Esophagus muscularis mucosa (tissue), 4 donors: ENCODE measurements at regions not wholly inside any gene's neighbourhood (a gene's known extent, or its start where the extent isn't known, plus 50 kb on each side); places are given as distances from the start of the nearest gene placed in this dataset.

ENCODE experiments used
- EP300 ChIP-seq: sonication (generic); formaldehyde crosslinking; IDR thresholded peaks from one replicate; pipeline ENCODE4 v1.6.1; 2017; ENCODE audit warnings: antibody characterized with exemption
- POLR2AphosphoS5 ChIP-seq, 2 donors: sonication (generic); formaldehyde crosslinking; IDR thresholded peaks; one replicate each; pipeline ENCODE4 v1.6.1; 2017; ENCODE audit warnings: antibody characterized with exemption in 2 of 2
- TF ChIP-seq, protein P1 (sequence below), 3 experiments: fragments of 200-600 bp in 2 of 3; fragments of 450-650 bp in 1 of 3; sonication (generic) in 2 of 3; IDR thresholded peaks; one replicate each; pipeline ENCODE4 v1.5.1; 2017 to 2019; ENCODE audit warnings: antibody characterized with exemption in 3 of 3, mild to moderate bottlenecking in 2 of 3, moderate library complexity in 1 of 3

DNA sequence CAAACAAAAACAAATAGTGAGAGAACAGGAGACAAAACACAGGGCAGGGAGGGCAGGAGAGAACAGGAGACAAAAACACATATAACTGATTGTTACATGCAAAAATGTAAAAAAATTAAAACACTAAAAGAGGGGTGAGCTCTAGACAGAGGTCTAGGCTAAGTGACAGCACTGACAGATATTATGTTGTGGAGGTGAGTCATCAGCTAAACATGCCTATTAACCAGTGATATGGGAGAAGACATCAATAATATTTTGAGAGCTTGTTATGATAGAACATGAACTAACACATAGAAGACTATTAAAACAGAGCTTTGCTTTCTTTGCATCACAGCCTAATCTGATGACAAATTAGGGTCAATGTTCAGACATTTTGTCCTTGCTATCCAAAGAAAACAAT, 972.7 kb downstream of the PRIM2 start:
- TF ChIP-seq, protein P1, sequence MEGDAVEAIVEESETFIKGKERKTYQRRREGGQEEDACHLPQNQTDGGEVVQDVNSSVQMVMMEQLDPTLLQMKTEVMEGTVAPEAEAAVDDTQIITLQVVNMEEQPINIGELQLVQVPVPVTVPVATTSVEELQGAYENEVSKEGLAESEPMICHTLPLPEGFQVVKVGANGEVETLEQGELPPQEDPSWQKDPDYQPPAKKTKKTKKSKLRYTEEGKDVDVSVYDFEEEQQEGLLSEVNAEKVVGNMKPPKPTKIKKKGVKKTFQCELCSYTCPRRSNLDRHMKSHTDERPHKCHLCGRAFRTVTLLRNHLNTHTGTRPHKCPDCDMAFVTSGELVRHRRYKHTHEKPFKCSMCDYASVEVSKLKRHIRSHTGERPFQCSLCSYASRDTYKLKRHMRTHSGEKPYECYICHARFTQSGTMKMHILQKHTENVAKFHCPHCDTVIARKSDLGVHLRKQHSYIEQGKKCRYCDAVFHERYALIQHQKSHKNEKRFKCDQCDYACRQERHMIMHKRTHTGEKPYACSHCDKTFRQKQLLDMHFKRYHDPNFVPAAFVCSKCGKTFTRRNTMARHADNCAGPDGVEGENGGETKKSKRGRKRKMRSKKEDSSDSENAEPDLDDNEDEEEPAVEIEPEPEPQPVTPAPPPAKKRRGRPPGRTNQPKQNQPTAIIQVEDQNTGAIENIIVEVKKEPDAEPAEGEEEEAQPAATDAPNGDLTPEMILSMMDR (IDR thresholded peaks at IDR 0.05), result no peak
- TF ChIP-seq EP300 (no peak), POLR2AphosphoS5 (IDR thresholded peaks at IDR 0.05) (no peak)
